Right ventricle myocardium inferior (tissue), 1 donor: ENCODE measurements at regions not wholly inside any gene's neighbourhood (a gene's known extent, or its start where the extent isn't known, plus 50 kb on each side); places are given as distances from the start of the nearest gene placed in this dataset.

Experiments
- ATAC-seq: fragments of 200-7000 bp; cut with Tn5 transposase; one replicate; pipeline ENCODE4 v1.9.1; 2020; ENCODE audit warnings: mild to moderate bottlenecking, moderate library complexity
- DNase-seq: peaks from one replicate; pipeline ENCODE4 v3.0.0; 2021; ENCODE audit errors: missing footprints
- intact Hi-C: fragments of 100-400 bp; cut with DNase I; formaldehyde crosslinking; loops from one replicate; pipeline ENCODE4 v1.11.0; 2022
- donor health status: DM: no; HTN: yes; CAD: no; lungs with severe emphysema.

DNA sequence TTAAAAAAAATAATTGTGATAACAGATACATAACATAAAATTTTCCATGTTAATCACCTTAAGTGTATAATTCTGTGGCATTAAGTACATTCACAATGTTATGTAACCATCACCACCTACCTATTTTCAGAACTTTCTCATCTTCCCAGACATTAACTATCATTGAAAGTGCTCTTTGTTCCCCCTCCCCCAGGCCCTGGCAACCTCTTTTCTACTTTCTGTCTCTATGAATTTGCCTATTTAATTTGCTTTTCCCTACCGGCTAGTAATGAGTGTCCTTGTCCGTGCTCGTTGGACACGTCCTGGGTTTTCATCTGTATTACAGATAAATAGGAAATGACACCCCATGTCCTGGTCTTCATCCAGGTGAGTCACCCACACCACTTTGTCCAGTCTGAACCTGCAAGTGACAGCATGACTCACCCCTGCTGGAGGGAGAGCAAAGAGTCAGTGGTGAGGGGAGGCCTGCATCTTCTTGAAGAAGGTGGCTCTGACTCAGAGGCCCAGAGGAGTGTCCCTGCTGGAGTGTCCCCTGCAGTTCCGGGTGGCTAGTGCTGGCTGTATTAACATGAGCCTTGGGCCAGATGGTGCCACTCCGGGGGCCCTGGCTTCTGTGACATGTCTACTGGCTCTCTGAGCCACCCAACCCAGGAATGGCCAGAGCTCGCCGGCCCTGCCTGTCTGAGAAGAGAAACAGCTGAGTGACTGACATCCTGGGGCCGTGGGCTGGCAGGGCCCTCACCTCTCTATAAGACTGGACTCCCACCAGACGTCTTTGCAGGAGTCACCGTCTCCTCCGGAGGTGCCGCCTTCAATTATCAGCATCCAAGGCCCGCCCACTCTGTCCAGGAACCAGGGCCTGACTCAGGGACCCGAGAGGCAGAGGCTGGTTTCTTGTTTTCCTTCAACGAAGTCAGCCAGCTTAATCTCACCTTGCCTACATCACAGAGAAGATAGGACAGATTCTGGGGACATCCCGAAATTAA, 503.2 kb upstream of the MKI67 start:
- ATAC-seq (no peak), DNase-seq (no peak)
- intact Hi-C loops = no loop called here

DNA sequence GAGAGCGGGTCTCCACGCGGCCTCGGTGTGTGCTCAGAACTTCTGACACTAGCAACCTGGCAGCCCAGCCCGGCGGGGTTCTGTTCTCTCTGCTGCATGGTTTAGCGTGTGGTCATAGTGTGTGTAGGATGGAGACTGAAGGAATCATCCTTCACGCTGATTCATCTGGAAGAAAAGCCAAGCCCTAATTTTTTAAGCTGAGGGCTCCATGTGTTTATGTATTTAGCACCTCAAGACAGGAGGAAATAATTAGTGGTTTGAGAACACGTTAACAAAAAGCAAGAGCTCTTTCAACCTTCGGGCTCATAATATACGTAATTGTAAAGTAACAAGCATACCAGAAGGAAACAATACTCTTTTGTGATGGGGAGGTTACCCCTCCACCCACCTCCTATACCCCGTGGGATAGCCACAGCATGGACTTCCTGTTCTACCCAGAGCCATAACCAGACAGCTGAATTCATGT, 504.6 kb upstream of the MKI67 start:
- DNase-seq (no peak), ATAC-seq (no peak)
- intact Hi-C loops = no loop called here

- DNase-seq (no peak), ATAC-seq (no peak)
- intact Hi-C loops = no loop called here
Observed at GRCh38 chr10:128631801-128632241, 505.6 kb upstream of the MKI67 start.

- DNase-seq (no peak), ATAC-seq (no peak)
- intact Hi-C loops = no loop called here
Observed at GRCh38 chr10:128632694-128633093, 506.5 kb upstream of the MKI67 start.

GRCh38 chr10:128633864-128634540, 507.8 kb upstream of the MKI67 start:
- intact Hi-C loops = loop anchor here (2.0 kb wide), 1 partner anchor 225 kb away; no protein-coding TSS in a partner anchor
- ATAC-seq (peak; percentile 63), DNase-seq (no peak)

DNA sequence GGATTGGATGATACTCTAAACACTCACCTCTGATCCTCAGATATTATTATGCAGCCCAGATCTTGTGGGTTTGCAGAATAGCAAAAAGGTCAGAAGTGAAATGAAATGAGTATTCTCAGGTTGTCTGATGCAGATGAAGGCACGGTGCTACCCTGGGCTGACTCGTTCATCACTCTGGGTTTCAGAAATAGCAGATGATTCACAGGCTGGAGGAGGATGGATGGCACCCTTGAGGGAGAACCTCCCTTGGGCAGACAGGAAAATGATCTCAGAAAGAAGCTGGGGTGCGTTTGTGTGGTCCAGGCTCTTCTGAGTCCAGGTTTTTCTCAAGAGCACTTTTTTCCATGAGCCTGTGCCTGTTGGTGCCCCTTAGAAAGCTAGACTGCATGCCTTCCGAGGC, 515.8 kb upstream of the MKI67 start:
- intact Hi-C loops = no loop called here
- DNase-seq = no peak
- ATAC-seq = no peak

DNA sequence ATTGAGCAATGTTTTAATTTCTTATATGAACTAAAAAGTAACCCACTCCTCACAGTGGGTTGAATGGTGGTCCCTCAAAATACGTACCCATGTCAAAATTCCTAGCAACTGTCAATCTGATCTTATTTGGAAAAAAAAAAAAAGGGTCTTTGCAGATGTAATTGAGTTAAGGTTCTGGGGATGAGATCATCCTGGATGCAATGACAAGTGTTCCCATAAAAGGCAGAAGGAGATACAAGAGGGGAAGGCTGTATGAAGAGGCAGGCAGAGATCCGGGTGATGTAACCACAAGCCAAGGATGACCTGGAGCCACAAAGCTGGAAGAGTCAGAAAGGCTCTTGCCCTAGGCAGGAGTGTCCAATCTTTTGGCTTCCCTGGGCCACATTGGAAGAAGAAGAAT, 516.3 kb upstream of the MKI67 start:
- ATAC-seq (no peak), DNase-seq (no peak)
- intact Hi-C loops = no loop called here

- DNase-seq = no peak
- intact Hi-C loops = no loop called here
- no peak for ATAC-seq
Observed at GRCh38 chr10:128643658-128644057, 517.4 kb upstream of the MKI67 start.

DNA sequence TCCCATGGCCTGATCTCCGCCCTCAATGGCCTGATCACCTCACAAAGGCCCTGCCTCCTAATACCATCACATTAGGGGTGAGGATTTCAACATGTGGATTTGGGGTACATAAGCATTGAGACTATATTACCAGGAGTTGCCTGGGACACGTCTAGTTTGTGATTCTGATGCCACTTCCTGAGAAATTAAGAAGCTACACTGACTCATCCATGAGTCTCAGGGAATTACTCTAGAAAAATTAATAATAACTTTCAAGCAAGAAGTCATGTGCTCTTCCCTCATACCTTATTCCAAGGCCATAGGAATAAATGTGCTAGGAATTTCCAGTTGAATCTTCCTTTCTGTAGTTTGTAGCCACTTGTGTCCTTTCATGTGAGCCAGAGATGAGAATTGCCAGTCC, 519.3 kb upstream of the MKI67 start:
- intact Hi-C loops = no loop called here
- ATAC-seq (no peak), DNase-seq (no peak)

DNA sequence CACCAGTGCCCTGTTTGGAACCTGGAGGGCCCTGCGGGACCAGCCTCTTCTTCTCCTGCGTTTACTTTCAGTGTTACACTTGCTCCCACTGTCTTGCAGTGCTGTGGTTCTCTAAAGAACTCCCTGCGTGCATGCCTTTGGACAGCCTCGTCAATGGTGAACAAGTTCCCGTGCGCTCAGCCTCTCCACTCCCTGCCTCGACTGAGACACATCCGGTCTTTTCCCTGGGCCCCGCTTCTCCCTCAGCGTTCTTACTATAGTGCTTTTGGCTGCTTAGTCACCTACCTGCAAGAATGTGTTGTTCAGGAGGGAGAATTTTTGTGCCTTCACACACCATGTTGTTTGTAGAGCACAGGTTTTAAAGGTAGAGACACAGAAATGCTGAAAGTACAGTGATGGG, 520.7 kb upstream of the MKI67 start:
- intact Hi-C loops = no loop called here
- ATAC-seq (no peak), DNase-seq (no peak)

- no peak for DNase-seq
- no peak for ATAC-seq
- intact Hi-C loops = no loop called here
Observed at GRCh38 chr10:128657548-128657947, 531.3 kb upstream of the MKI67 start.

DNA sequence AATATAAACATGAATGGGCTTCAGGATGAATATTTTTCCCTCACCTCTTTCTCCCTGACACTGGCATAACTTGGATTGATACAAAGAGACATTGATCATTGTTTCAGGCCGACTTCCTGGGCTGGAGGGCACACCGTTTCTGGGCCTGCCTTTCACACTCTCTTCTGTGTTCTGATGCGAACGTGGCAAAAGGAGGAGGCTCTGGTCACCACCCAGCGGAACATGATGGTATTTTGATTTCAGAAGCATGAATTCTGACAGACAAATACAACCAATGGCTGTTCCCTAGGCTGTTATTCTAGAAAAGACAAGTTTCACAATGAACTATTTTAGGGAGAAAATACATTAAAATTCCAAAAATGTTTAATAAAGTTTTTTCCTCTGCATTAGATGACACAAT, 534.5 kb upstream of the MKI67 start:
- intact Hi-C loops = no loop called here
- ATAC-seq = no peak
- no peak for DNase-seq

DNA sequence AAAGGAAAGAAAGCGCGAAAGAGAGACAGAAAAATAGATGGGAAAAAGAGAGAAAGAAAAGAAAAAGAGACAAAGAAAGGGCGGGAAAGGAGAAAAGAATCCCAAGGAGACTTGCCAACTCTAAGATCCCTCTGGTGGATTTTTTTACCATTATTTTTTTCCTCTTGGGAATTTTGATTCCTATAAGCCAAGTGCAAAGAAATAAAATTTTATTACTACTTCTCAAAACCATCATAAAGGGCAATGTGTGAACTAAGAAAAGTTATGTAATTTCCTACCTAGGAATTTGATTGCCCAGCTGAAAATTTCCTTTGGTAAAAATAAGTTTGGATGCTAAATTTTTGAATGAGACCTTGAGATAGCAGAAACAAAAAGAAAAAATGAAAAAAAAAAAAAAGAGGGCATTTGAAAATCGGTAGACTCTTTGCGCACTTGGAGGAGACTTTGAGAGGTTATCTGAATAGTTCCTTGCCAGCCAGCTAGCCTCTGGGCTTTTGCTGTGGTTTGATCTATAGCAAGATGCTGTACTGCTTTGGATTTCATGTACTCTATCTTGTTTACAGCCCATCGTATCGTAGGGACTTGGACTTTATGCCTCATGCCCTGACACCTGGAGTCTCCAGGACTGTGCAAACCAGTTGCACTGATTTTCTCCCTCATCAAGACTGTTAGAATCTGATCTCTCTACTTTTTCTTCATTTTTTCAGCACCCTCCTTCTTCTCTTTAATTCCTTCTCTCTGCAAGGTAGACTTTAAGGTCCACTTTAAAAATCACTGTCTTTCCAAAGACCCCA, 535.4 kb upstream of the MKI67 start:
- intact Hi-C loops = no loop called here
- no peak for ATAC-seq

DNA sequence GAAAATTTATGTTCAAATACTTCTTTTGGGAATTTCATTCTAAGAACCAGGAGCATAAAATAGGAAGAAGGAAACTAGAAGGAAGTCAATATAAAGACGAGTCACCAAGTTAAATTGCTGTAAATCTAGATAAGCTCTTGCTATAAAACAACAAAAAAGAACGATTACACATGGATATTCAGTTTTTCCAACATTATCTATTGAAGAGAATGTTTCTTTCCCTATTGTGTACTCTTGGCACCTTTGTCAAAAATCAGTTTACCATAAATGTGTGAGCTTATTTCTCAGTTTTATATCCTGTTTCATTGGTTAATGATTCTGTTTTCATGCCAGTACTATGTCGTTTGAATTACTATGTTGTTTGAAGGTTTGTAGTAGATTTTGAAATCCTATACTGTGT, 536.3 kb upstream of the MKI67 start:
- no peak for ATAC-seq
- intact Hi-C loops = no loop called here
- DNase-seq = no peak

More for the DNA sequence above, 535.4 kb upstream of the MKI67 start:
- no peak for DNase-seq

- intact Hi-C loops = no loop called here
- DNase-seq (no peak), ATAC-seq (no peak)
Observed at GRCh38 chr10:128664729-128665128, 538.5 kb upstream of the MKI67 start.

- DNase-seq (no peak), ATAC-seq (no peak)
- intact Hi-C loops = no loop called here
Observed at GRCh38 chr10:128675405-128675804, 549.2 kb upstream of the MKI67 start.

- intact Hi-C loops = no loop called here
- ATAC-seq = no peak
- DNase-seq = no peak
Observed at GRCh38 chr10:128680116-128680515, 553.9 kb upstream of the MKI67 start.

DNA sequence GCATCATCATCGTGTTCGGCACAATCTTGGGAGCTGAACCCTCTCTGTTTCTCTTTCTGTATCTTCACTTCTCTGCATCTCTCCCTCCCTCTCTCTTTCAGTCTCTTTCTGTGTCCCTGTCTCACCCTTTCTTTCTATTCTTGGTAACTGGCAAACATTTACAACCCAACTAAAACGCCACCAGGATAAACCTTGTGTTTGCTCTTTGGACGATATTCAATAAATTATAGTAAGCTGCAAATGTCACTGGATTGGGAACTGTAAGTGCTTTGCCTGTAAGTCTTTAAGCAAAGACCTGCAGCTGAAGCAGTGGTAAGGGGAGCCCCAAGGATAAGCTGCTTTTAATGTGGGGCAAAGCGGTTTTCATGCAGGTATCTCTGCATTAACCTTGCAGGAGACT, 558.0 kb upstream of the MKI67 start:
- intact Hi-C loops = no loop called here
- DNase-seq (no peak), ATAC-seq (no peak)

- no peak for ATAC-seq
- intact Hi-C loops = no loop called here
- DNase-seq = no peak
Observed at GRCh38 chr10:128686630-128687278, 560.5 kb upstream of the MKI67 start.
